Activated T-helper 9 cell treated with anti-CD3 and anti-CD28 coated beads, Interleukin-2, amount 50 U/mL, for 16 hours (primary cell): ENCODE measurements at regions not wholly inside any gene's neighbourhood (a gene's known extent, or its start where the extent isn't known, plus 50 kb on each side); places are given as distances from the start of the nearest gene placed in this dataset.
"Not testable (repeated sequence)": the region's sequence is repeated elsewhere in the genome, so short reads cannot be mapped to it uniquely, and the experiment has no call there.

Experiments used
- DNase-seq: peaks from one replicate; pipeline ENCODE4 v3.0.0-alpha.2; 2020; ENCODE audit warnings: low read depth

DNA sequence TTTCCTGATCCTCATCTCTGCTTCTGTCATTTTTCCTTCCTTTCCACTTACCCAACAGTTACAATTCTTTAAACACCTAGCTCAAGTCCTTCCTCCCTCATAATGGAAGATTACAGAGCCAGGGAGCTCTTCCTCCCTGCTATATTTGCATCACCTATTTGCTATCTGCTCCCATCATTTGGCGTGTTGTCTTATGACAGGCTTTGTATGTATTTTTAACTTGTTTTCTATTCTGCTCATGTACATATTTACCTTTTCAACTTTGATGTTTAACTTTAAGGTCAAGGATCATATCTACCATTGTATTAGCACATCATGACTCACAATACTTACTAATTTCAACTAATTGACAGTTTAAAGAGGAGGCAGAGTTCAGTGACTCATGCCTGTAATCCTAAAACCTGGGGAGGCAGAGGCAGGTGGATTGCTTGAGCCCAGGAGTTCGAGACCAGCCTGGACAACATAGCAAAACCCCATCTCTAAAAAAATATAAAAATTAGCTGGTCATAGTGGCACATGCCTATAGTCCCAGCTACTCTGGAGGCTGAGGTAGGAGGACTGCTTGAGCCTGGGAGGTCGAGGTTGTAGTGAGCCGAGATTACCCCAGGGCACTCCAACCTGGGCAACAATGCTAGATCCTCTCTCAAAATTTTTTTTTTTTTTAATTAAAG is 92.5 kb upstream of the FOXN2 start:
- no peak for DNase-seq

DNA sequence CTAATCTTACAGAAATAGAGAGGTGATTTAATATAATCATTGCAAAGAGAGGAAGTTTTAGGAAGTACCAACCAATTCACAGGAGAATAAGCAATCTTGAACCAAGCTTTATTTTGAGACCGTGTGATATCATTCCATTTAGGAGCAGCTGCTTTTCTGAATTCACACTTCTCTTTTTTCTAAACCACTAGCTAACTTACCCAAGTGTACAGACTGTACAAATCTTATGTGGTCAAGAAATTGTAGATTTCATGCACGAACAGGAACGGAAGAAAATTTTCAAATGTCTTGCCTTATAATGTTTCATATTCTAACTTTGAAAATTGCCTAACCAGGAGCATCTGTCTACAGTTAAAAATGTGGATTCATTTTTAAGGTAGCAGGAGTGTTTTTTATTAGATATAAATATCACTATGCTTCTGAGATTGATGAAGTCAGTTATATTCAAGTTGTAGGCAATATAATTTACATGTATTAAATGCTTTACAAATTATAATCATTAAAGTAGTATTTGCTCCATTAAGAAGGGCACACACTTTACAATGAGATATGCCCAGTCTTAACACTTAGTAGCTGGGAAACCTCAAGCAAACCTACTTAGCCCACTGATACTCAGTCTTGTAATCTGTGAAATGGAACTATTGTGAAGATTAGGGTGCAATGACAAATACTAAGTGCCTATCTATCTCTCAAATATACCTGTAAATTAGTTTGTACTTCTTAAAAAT is 86.7 kb upstream of the FOXN2 start:
- no peak for DNase-seq

DNA sequence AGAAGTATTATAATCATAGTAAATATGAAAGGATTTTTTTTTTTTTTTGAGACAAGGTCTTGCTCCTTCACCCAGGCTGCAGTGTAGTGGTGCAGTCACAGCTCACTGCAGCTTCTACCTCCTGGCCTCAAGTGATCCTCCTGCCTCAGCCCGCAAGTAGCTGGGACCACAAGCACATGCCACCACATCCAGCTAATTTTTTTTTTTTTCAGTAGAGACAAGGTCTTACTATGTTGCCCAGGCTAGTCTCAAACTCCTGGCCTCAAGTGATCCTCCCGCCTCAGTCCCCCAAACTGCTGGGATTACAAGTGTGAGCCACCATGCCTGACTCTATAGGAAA is 86.2 kb upstream of the FOXN2 start:
- DNase-seq = no peak

DNA sequence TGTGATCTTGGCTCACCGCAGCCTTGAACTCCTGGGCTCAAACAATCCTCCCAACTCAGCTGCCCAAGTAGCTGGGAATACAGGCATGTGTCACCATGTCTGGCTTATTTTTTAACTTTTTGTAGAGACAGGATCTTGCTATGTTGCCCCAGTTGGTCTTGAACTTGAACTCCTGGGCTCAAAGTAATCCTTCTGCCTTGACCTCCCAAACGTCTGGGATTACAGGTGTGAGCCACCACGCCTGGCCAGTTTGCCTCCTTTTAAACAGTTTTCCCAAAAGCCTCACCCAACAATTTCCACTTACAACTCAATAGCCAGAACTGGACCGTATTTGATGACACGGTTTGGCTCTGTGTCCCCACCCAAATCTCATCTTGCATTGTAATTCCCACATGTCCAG is 85.4 kb upstream of the FOXN2 start:
- no peak for DNase-seq

DNA sequence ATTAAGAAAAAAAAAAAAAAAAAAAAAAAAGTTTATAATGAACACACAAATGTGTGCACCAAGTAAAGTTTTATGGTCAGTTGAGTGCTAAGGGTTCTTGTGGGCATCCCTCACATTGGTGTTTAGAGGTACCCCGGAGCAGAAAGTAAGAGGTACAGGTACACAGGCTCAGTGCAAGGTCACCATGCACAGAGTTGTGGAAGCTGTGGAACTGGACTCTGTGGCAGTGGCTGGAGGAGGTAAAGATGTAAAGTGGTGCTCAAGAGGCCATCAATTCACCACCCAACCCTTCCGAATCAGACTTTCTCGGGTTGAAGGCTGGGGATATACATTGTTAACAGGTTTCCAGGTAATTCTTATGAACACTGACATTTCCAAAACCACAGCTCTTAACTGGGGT is 83.6 kb upstream of the FOXN2 start:
- DNase-seq = no peak

DNA sequence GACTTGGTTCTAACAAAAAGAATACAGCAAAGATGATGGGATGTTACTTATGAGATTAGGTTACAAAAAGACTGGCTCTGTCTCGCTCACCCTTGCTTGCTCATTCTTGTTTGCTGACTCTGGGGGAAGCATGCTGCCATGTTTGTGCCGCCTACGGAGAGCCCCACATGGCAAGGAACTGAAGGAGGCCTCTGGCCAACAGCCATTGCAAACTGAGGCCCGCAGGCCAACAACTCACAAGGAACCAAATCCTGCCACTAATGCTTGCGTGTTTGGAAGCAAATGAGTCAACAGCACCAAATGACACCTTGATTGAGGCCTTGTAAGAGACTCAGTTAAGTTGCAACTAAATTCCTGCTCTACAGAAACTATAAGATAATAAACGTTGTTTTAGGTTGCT is 82.1 kb upstream of the FOXN2 start:
- DNase-seq = no peak

DNA sequence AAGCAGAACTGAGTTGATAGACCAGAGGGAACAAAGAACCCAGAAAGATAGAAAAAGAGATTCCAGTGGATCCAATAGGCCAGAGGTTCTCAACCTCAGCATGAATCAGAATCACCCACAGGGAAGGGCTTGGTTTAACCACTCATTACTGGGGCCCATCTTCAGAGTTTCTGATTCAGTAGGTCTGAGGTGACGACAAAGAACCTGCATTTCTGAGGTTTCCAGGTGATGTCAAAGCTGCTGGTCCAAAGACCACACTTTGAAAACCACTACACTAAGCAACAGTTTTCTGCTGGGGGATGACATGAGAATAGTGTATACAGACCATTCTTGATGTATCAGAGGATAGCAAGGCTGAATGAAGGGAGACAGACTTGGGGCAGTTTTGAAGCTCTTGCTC is 81.5 kb upstream of the FOXN2 start:
- no peak for DNase-seq

DNA sequence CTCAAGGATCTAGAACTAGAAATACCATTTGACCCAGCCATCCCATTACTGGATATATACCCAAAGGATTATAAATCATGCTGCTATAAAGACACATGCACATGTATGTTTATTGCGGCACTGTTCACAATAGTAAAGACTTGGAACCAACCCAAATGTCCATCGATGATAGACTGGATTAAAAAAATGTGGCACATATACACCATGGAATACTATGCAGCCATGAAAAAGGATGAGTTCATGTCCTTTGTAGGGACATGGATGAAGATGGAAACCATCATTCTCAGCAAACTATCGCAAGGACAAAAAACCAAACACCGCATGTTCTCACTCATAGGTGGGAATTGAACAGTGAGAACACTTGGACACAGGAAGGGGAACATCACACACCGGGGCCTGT is 80.7 kb upstream of the FOXN2 start:
- DNase-seq = not testable (repeated sequence)

DNA sequence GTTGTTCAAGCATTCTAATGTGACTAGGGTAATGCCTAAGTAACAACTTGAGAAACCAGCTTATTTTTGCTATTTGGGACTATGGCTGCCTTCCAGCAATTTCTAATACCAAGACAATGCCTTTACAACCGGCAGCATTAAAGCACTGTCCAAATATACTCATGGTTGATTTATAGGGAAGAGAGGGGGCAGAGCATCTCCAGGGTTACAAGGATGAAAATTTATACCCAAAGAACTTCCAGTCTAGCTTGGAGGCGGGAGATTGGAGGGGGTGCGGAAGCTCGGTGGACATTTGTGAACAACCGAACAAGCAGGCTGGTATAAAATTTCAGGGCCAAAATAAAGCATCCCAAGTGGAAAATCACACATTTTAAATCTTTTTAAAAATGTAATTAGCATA is 79.4 kb upstream of the FOXN2 start:
- DNase-seq = no peak

DNA sequence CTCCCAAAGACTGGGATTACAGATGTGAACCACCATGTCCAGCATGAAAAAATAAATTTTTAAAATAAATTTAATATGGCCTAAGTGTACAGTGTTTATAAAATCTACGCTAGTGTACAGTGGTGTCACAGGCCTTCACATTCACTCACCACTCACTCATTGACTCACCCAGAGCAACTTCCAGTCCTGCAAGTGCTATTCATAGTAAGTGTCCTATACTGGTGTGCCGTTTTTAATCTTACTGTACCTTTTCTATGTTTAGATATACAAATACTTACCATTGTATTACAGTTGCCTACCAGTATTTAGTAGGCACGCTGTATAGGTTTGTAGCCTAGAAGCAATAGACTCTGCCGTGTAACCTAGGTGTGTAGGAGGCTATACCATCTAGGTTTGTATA is 76.1 kb upstream of the FOXN2 start:
- DNase-seq = no peak

DNA sequence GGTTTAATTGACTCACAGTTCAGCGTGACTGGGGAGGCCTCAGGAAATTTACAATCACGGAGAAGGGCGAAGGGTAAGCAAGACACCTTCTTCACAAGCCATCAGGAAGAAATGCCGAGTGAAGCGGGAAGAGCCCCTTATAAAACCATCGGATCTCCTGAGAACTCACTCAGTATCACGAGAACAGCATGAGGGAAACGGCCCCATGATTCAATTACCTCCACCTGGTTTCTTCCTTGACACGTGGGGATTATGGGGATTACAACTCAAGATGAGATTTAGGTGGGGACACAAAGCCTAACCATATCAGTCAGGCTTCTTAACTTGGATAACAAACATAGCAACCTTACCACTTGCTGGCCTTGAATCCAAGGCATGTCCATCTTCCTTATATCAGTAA is 73.6 kb upstream of the FOXN2 start:
- no peak for DNase-seq

DNA sequence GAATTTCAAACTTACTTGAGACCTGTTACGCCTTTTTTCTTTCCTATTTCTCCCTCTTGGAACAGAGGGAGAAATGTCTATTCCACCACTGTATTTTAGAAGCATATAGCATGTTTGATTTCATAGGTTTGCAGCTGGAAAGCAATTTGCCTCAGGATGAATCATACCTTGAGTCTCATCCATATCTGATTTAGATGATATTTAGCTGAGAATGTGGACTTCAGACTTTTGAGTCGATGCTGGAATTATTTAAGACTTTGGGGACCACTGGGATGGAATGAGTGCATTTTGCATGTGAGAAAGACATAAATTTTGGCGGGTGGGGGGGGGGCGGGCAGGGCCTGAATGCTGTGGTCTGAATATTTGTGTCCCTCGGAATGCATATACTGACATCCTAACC is 67.3 kb upstream of the FOXN2 start:
- DNase-seq = no peak

DNA sequence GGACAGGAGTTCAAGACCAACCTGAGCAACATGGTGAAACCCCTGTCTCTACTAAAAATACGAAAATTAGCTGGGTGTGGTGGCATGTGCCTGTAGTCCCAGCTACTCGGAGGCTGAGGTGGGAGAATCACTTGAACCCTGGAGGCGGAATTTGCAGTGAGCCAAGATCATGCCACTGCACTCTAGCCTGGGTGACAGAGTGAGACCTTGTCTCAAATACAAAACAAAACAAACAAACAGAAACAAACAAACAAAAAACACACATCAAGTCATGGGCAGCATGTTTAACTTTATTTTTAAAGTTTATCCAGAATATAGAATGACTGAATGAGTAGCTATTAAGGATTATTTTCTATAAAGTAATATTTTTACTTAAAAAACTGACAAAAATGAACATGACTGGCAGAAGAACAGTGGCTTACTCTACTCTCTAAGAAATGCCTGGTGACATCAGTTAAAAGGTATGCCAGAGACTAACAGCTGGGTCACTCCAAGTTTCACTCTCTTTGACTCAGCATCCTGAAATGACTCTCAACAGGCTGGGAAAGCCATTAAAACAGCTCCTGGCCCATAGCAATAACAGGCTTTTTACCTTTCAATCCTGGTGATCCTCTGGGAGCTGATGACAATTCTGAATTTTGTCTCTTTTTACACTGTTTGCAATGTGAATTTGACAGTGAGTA is 66.1 kb upstream of the FOXN2 start:
- DNase-seq = no peak

DNA sequence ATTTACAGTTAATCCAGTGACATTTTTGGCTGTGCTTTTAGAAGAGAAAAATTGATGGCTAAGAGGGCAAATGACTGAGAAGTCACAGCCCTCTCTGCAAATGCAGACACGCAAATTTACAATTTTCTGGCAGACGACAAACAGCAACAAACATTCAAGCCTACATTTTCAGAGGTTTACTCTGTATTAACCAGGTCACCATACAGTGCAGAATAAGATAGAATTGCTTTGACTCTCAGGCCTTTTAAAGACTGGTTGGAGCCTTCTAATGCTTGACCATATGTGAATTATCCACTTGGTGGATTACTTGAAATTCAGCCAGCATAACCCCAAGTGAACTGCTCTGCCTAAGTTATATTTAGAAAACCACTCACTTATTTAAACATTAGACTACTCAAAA is 65.5 kb upstream of the FOXN2 start:
- no peak for DNase-seq

DNA sequence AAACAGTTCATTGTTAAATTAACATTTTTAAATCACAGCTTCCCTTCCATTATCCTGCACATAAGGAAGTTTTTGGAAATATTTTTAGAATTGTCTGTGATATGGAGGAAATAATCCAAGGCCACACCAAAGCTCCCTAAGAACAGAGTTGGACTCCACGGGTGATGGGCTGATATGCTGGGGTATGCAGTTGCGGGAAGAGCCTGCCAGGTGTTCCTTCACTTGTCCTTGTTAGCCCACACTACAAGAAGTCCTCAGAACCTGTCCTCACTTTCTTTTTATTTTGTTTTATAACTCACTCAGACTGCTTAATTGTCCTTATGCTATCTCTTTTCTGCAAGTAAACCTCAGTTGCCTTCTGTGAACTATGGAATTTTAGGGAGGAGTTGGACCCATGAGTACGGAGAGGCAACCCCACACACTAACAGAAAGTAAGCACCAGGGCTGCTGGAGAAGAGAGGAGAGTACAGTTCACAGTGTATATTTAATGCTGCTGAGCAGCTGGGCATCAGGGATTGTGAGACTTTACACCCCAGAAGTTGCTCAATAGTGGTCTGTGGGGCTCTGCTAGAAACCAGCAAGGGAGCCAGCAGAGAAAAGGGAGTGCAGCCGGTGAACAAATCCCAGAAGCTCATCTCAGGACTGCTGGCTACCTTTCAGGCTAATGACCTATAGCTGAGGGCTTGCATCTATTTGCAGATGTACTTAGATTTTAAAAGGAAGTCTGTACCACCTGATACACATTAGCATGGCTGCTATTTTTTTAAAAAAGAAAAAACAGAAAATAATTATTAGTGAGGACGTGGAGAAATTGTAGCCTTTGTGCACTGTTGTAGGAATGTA is 64.6 kb upstream of the FOXN2 start:
- DNase-seq = no peak

DNA sequence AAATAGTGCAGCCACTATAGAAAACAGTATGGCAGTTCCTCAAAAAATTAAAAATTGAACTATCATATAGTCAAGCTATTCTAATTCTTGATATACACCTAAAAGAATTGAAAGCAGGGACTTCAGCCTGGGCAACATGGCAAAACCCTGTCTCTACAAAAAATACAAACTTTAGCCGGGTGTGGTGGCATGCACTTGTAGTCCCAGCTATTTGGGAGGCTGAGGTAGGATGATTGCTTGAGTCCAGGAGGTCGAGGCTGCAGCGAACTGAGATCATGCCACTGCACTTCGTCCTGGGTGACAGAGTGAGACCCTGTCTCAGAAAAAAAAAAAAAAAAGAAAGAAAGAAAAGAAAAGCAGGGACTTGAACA is 64.0 kb upstream of the FOXN2 start:
- DNase-seq = no peak

DNA sequence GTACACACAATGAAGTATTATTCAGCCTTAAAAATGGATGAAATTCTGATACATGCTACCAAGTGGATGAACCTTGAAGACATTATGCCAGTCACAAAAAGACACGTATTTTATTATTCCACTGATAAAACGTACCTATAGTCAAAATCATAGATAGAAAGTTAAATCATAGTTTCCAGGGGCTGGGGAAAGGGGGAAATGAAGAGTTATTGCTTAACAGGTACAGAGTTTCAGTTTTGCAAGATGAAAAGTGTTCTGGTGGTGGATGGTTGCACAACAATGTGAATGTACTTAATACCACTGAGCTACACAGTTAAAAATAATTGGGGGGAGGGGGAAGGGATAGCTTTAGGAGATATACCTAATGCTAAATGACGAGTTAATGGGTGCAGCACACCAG is 63.5 kb upstream of the FOXN2 start:
- no peak for DNase-seq

DNA sequence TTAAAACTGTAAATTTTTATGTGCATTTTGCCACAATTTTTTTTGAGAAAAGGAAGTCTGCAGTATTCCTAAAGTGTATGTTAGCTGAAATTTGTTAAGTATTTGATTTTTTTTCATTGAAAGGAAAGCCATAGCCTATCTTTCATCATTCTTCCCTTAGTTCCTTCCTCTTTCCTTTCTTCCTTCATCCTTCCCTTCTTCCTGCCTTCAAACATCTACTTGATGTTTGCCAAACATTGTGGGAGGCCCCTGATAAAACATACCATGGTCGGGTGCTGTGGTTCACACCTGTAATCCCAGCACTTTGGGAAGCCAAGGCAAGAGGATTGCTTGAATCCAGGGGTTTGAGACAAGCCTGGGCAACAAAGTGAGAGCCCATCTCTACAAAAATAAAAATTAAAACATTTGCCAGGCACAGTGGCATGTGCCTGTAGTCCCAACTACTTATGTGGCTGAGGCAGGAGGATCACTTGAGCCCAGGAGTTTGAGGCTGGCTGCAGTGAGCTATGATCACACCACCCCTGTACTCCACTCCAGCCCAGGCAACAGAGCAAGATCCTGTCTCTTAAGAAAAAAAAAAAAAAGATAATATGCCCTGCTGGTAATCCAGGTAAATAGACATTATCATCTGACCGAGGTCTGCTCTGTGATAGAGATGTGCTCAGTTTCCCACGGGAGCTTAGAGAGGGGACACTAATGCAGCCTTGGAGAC is 62.9 kb upstream of the FOXN2 start:
- DNase-seq = no peak

DNA sequence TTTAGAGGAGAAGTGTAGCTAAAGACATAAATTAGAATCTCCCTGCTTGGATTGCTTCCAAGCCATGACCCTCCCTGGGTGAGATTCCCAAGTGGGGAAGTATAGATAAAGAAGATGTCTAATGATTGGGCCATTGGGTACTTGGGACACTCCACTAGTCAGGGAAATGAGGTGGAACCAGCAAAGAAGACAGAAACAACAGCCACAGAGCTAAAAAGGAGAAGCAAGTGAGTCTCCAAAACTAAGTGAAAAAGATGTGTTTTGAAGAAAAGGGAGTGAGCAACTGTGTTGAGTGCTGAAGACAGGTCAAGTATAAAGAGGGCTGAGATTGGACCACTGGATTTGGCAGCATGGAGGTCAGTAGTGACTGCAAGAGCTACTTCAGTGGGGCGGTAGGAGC is 61.2 kb upstream of the FOXN2 start:
- DNase-seq = no peak

DNA sequence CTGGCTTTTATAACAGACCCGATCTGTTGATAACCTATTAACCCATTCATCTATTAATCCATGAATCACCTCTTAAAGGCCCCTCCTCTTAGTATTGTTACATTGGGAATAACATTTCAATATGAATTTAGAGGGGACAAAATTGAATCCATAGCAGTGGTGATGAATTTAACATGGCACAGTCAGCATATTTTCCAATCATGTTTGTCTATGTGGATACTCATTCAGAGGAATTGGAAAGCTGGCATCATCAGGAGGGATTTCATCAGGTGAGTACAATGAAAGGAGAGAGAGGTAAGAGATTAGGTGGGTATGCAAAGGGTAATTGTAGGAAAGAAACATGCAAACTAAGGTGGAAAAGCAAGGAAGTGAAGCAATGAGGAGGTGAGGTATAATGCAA is 59.6 kb upstream of the FOXN2 start:
- DNase-seq = no peak

DNA sequence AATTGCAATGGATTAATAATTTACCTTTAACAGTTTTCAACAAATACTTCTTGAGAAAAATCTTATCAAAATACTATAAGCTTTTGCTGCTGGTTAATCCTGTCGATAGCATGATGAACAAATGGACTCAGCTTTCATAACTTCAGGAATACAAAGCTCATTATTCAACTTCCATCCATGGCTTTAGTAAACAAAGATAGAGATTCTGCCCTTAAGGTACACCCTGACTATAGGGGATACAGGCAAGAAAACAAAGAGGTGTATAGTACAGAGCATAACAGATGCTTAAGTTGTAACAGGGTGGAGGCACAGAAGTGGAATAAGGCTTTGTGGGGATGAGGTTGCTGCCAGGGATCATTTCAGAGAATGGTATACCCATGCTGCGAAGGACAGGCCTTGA is 57.0 kb upstream of the FOXN2 start:
- no peak for DNase-seq

DNA sequence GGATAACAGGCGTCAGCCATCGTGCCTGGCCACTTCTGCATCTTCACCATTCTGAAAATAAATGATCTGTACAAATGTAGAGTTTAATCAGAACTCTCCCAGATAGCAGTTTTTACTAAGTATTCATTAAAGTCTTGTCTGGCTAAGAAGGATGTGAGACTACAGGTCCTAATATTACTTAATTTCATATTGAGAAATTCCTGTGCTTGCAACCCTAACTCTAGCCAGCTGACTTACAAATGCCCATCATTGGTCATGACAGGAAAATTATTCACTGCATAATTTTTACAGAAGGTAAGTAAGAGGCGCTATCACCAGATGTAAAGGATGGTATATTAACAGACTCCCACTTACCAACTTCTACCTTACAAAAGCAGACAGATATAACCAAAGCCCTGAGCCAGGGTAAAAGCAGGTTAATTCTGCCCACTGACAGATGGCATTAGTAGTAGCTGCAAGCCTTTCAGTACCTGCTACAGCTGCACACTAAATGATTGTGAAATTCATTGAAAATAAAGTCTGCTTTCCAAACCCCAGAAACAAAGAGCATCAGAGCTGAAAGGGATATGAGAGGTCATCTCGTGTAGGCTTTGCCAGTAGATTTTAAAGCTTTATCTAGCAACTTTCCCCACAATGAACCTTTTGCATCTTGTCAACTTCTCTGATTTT is 55.9 kb upstream of the FOXN2 start:
- DNase-seq = no peak
